ENCODE measurements at regions not wholly inside any gene's neighbourhood (a gene's known extent, or its start where the extent isn't known, plus 50 kb on each side); places are given as distances from the start of the nearest gene placed in this dataset.
"Not testable (repeated sequence)": the region's sequence is repeated elsewhere in the genome, so short reads cannot be mapped to it uniquely, and the experiment has no call there.

DNA sequence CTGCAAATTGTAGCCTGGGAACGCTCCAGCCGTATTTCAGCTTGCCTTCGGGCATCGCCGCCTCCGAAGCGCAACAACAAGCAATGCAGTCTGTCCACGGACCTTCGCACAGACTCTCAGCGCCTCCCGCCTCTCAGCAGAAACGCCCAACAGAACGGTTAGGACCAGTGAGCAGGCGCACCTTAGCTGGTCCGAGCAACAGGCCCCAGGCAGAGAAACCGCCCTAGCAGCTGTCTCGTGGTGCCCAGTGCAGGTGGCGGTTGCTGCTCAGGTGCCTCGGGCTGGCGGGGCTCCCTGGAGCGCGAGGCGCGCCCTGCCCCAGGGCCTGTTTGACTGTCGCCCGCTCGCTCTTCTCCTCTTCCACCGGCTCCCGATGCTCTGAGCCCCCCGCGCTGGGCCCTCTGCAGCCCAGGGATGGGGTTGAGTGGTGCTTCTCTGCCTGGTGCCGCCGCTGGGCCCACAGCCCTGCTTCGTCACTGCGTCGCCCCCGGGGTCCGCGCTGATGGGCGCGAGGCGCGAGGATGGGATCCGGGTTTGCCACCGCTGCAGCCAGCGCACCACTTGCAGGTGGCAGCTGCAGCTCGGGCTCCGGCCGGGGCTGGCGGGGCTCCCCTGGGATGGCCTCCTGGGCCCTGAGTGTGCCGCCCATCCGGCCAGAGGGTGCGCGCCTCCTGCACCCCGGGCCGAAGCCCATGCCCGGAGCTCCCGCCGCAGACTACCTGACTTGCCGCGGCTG is 268.4 kb upstream of the FRG2C start:
- no peak for DNase-seq

DNA sequence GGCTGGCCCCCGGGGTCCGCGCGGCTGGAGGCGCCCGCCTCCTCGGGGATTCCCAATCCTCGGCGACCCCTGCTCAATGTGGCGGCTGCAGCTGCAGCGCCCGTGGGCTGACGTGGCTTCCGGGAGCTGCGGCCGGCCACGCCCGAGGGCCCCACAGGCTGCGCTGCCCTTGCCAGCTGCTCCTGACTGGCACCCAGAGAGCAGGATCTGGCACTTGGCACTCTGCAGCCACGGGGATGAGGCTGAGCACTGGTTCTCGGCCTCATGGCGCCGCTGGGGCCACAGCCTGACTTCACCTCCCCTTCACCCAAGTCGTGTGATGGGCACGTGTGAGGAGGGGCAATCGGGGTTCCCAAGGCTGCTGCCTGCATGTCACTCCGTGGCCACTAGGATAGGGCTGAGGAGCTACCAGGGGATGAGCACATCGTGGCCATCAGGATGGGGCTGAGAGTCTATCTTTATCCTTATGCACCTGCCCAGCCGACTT is 267.8 kb upstream of the FRG2C start:
- no peak for DNase-seq

DNA sequence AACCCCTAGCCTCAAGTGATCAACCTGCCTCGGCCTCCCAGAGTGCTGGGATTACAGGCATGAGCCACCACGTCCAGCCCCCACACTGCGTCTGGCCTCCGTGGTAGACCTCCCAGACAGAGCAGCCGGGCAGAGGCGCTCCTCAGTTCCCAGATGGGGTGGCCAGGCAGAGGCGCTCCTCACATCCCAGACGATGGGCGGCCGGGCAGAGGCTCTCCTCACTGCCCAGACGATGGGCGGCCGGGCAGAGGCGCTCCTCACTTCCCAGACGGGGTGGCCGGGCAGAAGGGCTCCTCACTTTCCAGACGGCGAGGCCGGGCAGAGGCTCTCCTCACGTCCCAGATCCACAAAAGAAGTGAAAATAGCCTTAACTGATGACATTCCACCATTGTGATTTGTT is 266.6 kb upstream of the FRG2C start:
- DNase-seq, result not testable (repeated sequence)

DNA sequence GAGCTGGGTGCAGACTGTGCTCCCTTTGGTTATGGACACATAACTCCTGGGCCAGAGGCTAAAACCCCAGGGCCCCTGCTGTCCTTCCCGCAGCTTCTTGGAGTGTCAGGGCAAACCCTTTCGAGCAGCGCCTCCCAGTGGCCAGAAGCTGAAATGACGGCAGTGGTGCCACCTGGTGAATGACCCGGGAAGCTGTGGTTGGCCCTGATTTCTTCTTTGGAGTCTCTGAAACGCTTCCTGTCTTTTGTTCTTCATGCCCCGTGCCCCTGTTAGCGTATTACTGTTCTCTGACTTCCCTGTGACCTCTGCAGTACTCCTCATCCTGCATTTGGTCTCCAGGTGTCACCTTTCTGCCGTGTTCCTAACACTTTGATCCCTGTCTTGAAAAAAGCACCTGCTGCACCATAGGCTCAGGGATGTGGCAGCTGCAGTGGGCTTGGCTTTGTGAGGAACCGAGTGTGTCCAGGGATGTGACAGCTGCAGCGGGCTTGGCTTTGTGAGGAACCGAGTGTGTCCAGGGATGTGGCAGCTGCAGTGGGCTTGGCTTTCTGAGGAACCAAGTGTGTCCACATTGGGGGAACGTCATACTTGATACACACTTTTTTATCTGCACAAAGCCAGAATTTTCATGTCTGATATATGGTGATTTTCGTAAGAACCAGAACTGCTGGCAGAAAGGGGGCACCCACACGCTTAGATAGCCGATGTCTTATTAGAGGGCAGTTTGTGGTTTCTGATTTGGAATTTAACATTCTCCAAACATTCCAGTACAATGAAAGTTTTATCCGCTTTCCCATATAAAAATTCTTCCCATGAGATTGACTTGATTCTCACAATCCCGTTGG is 241.8 kb upstream of the FRG2C start:
- DNase-seq, result not testable (repeated sequence)

DNA sequence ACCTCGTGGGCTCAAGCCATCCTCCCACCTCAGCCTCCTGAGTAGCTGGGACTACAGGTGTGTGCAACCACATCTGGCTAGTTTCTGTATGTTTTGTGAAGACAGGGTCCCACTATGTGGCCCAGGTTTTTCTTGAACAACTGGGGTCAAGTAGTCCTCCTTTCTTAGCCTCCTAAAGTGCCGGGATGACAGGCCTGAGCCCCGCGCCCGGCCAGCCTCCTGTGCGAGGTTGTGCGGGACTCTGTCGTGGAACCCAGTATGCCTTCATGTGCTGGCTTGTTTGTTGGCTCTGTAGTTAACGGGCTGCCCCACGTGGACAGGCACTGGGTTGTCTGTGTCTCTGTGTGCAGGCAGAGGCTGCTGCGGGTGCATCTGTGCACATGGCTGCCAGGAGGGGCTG is 238.7 kb upstream of the FRG2C start:
- not testable (repeated sequence) for DNase-seq

DNA sequence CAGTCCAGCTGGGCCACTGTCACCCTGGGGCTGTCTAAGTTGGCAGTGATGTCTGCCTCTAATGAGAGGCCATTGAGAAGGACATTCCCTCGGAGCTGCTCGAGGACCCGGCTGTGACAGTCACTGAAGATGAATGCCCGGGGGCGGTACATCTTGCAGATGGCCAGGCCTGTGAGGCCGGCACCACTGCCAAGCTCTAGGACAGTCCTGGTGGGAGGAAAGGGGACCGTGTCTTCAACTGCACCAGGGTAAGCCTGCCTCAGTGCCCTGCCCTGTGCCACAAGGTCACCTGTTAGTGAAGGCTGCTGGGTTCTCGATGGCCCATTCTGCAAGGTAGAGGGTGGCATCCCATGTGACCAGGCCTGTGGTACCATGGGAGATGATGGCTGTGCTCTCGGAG is 236.6 kb upstream of the FRG2C start:
- DNase-seq, result not testable (repeated sequence)

DNA sequence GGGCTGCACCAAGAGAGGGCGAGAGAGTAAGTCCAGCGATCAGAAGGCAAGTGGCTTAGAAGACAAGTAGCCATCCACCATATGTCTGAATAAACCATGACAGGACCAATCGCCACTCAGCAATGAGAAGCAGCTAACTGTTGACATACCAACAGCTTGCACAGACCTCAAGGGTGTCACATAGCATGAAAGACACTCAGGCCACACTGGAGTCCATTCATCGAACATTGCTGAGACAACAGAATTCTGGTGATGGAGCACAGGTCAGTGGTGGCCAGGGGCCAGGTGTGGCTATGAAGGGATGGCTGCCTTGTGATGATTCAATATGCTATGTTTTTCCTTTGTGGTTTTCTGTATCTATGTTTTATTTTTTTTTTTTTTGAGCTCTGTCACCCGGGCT is 236.2 kb upstream of the FRG2C start:
- DNase-seq, result not testable (repeated sequence)

DNA sequence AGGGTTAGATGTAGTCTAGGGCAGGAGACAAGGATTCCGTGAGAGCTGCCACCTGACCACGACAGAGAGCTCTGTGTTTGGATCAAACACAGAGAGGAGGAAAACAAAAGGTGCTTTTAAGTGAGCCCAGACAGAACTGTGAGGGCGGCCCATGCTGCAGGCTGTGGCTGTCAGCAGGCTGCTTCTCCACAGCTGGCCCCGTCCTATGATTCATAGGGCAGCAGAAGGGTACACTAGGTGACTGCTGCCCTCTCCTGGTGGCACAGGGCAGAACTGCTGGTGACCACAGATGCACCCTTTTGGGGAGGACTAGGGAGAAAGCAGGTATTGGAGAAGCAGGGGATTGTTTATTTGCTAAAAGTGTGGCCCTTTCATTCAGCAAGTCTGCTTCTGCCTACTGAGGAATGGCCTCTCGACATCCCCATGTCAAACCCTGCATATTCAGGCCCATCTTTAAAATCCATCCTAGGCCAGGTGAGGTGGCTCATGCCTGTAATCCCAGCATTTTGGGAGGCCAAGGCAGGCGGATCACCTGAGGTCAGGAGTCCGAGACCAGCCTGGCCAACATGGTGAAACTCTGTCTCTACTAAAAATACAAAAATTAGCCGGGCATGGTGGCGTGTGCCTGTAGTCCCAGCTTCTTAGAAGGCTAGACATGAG is 234.4 kb upstream of the FRG2C start:
- DNase-seq, result peak; percentile 30

DNA sequence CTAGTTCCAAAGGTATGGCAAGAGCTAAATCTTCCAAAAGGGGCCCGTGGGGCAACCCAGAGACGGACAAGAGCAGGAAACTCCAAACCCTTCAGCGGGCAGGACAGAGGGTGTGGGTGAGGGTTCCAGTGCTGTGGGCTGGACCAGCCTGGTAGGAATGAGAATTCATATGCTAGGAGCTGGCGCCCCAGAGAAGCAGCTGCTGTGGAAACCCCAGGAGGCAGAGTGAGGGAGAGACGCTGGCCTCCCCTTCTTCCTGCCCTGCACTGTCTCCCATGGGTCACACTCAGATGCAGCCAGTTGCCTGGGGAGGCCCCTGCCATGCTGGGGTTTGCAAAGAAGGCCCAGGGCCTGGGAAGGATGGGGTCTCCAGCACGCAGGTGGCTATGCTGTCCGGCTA is 233.7 kb upstream of the FRG2C start:
- DNase-seq, result not testable (repeated sequence)

DNA sequence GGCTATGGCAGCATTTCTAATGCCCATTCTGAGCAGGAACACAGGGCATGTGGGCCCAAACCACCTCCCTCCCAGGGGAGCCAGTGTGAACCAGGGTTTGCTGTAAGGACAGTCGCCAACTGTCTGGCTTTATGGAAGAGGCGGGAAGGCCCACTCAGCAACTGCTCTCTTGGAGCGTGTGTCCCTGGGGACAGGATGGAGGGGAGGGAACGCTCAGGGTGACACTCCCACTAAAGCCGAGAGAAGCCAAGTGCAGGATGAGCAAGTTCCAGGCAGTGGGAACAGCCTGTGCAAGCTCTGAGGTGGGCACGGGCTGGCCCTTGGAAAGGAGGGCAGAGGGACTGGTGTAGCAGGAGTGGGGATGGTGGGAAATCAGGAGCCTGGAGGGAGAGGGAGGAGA is 233.0 kb upstream of the FRG2C start:
- not testable (repeated sequence) for DNase-seq

DNA sequence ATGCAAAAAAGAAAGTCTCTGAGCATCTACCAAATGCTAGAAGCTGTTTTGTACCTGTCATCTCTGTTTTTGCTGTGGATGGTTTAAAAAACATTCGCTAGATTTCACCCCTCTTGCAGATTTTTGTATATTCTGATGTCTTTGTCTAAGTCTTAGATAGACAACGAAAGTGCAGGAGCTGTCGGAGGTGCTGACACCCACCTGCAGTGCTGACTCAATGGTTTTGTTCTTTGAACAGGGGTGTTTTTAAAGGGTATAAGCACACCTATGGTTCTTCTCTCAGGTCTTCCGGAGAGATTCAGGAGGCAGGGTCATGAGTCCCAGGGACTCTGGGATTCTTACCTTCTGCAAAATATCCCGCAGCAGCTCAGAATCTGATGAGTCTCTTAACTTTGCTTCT is 231.7 kb upstream of the FRG2C start:
- not testable (repeated sequence) for DNase-seq

DNA sequence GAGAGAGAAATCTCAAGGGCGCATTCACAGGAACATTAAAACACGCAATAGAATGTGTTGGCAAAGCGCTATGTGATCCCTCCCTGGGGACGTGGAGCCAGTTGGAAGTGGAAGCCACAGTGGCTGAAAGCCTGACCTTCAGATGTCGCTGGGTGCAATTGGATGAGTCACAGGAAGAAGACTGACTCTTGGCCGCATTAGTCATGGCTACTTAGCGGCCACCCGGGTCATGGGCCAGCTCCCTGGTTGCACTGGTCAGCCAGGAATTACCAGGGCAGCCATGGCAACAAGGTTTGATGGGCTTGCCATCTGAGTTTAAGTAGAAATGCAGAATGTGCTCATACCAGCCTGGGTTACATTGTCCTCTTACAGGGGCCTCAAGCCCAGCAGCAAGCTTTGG is 231.2 kb upstream of the FRG2C start:
- not testable (repeated sequence) for DNase-seq

DNA sequence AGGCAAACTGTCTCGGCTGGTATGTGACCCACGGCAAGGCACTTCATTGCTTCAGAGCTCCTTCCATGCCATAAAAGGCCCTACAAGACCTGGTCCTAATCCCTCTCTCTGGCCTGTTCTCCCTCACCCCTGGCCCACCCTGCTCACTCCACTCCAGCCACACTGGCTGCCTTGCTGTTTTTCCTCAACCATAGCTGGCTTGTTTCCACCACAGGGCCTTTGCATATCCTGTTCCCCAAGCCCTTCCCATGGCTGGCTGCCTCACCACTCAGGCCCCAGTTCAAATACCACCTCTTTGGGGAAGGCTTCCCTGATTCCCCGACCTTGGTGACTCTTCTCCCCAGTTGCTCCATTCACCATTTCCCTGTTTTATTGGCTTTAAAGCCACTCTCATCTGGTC is 230.8 kb upstream of the FRG2C start:
- DNase-seq, result not testable (repeated sequence)

DNA sequence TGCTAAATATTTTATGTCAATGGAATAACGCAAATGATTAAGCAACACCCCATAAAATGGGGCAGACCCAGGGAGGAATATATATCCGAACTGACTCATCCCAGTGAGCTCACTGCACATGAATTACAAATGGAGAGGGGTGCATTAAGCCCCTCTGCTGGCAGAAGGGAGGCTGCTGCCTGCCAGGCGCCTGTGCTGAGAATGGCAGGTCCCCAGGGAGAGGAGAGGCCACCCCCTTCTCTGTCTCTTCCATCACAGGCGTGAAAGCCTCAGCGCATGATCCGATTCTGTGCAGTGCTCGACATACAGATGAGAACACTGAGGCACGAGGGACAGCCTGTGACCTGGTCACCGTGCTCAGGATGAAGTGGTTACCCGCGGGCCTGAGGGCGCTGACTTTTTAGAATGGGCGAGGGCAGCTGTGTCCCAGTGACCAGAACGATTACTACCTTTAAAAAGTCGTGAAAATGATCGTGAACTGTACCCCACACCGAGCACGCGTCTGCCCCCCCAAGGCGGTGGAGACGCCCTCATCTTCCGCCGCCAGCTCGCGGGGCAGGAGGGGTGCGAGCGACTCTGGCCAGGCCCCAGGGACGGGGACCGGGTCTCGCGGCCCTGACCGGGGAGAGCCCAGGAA is 229.7 kb upstream of the FRG2C start:
- DNase-seq, result not testable (repeated sequence)

DNA sequence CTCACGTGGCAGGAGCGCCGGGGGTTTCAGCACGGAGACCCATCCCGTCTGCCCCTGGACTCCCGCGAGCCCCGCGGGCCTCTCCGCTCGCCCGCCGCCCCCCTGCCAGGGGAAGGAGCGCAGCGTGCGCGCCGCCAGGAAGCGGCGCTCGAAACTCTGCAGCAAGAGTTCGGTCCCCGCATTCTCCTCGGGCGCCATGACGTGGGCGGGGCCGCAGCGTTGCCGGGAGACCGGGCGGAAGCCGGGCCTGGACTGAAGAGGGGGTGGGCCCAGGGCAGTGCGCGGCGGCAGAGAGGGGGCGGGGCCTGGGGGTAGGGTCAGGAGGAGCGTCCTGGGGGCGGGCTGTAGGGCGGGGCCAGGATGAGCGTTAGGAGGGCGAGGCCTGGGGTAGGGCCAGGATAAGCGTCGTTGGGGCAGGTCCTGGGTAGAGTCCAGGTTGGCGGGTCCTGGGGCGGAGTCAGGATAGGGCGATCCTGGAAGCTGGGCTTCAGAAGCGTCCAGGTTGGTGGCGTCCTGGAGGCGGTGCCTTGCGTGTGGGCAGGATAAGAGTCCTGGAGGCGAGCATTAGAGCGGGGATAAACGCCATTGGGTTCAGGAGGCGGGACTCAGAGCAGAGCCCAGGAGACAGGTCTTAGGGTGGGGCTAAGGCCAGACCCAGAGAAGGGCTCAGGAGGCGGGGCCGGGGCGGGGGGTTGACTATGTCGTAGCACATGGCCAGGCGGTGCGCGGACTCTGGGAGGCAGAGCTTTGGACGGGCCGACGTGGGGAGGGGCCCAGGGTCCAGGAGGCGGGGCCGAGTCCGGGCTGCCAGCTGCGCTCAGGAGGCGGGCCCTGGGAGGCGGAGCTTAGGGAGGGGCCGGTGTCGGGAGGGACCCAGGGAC is 229.0 kb upstream of the FRG2C start:
- DNase-seq, result peak; percentile 93

DNA sequence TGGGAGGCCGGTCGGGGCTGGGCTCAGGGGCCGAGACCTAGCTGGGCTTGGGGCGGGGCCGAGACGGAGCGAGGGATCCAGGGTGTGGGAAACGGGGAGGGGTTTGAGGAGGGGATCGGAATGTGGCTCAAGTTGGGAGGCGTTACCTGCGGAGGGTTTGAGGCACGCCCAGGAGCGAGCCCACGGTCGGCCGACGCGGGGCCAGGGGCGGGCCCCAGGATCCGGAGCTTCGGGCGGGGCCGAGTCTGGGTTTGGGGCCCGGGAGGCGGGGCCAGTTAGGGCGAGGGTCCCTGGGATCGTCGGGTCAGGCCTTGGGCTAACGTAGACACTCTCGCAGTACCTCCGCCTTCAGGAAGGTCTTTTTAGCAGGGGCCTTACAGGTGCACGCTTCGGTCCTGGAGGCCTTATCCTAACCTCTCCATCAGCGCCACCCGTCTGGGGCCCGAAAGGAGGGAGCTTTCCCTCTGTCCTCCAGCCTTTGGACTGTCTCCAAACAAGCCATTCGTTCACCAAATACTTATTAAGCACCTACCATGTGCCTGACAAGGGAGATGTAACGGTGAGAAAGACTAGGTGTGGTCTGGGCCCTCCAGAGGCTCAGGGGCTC is 228.2 kb upstream of the FRG2C start:
- DNase-seq, result peak; percentile 69

DNA sequence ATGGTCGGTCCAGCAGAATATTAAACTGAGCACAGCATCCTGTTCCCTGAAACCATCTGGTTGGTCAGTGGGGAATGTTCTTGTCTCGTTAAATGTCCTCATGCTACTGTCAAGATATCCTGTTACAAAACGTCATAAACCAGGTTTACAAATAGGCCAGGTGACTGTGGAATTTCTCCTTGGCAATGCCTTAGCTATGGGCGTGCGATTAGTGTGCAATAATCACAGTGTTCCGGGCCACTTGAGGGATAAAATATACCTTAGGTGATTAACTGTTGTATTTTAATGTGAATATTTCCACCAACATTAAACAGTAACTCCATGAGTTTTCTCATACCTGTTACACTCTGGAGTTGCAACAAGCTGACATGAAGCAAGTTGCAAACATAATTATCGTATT is 223.1 kb upstream of the FRG2C start:
- not testable (repeated sequence) for DNase-seq

DNA sequence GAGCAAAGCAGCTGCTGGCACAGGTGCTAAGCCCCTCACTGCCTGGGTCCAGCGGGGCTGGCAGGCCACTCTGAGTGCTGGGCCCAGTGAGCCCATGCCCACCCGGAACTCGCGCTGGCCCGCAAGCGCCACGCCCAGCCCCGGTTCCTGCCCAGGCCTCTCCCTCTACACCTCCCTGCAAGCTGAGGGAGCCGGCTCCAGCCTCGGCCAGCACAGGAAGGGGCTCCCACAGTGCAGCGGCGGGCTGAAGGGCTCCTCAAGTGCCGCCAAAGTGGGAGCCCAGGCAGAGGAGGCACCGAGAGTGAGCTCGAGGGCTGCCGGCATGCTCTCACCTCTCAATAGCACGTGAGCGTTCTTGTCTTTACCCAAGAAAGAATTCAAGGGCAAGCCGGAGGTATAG is 219.5 kb upstream of the FRG2C start:
- not testable (repeated sequence) for DNase-seq

DNA sequence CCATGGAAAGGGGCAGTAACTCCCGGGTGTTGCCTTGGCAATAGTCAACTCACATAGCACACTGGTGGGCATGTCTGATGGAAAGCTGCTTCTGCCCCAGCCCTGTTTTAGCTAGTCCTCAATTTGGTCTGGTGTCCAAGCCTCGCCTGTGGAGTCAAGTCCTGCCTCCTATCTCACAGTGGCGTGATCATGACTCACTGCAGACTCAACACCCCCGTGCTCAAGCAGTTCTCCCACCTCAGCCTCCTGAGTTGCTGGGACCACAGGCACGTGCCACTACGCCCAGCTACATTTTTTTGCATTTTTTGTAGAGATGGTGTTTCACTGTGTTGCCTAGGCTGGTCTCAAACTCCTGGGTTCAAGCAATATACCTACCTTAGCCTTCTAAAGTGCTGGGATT is 218.9 kb upstream of the FRG2C start:
- DNase-seq, result not testable (repeated sequence)

DNA sequence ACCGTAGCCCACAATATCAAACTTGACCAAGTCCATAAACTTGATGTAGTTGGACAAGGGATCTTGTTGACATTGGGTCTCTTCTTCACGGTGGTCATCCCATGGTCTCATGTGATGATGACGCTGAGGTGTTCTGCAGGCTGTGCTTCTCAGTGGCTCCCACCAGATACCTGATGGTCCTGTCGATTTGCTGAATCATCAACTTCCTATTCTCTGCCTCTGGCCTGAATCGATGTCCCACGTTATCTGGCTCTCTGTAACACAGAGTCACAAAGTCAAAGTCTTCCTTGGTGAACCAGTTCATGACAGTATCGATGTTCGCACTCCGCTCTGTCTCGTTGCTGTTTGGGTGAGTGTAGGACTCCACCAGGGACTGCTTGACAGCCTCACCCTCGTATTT is 217.2 kb upstream of the FRG2C start:
- DNase-seq, result not testable (repeated sequence)

DNA sequence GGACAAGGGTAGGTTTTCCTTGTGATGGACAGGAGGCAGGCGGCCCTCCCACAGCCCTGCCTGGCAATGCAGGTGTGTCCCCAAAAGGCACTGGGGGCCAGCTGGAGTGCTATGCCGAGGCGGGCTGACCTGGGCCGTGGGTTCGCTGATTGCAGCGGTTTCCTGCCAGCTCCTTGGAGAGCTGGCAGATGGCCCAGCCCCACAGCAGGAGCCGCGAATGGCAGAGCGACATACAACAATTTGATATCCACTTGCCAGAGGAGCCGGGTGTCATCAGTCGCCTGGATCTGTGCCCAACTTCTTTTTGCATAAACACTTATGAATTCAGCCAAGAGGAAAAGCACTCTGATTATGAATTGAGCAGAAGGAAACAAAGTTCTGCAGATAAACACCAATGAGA is 210.8 kb upstream of the FRG2C start:
- peak; percentile 79 for DNase-seq
